GM21825 (cell line): ENCODE measurements at regions not wholly inside any gene's neighbourhood (a gene's known extent, or its start where the extent isn't known, plus 50 kb on each side); places are given as distances from the start of the nearest gene placed in this dataset.
A peak's percentile ranks its signal among the peaks of the same experiment; 100 is the strongest.
"Not testable (repeated sequence)": the region's sequence is repeated elsewhere in the genome, so short reads cannot be mapped to it uniquely, and the experiment has no call there.

Experiments used
- ATAC-seq: cut with Tn5 transposase; IDR thresholded peaks from one replicate; pipeline ENCODE4 v1.9.1; 2021; ENCODE audit warnings: mild to moderate bottlenecking, moderate library complexity; ENCODE audit not compliant: unreplicated experiment

- no peak for ATAC-seq
Measured at GRCh38 chr2:19109518-19109917, 248.9 kb downstream of the OSR1 start.

GRCh38 chr2:19106376-19106775, 252.0 kb downstream of the OSR1 start:
- ATAC-seq: no peak

- no peak for ATAC-seq
Measured at GRCh38 chr2:19104503-19104902, 253.9 kb downstream of the OSR1 start.

- ATAC-seq: no peak
Measured at GRCh38 chr2:19102696-19103423, 255.6 kb downstream of the OSR1 start.

- ATAC-seq: no peak
Measured at GRCh38 chr2:19101968-19102367, 256.5 kb downstream of the OSR1 start.

GRCh38 chr2:19100570-19100969, 257.9 kb downstream of the OSR1 start:
- ATAC-seq: no peak

GRCh38 chr2:19099181-19099580, 259.2 kb downstream of the OSR1 start:
- ATAC-seq: no peak

- no peak for ATAC-seq
Measured at GRCh38 chr2:19098467-19099160, 259.8 kb downstream of the OSR1 start.

GRCh38 chr2:19089476-19089875, 268.9 kb downstream of the OSR1 start:
- not testable (repeated sequence) for ATAC-seq

- no peak for ATAC-seq
Measured at GRCh38 chr2:19086231-19086651, 272.2 kb downstream of the OSR1 start.

- no peak for ATAC-seq
Measured at GRCh38 chr2:19078709-19079108, 279.7 kb downstream of the OSR1 start.

- ATAC-seq: no peak
Measured at GRCh38 chr2:19073522-19073921, 284.9 kb downstream of the OSR1 start.

- no peak for ATAC-seq
Measured at GRCh38 chr2:19072161-19072560, 286.3 kb downstream of the OSR1 start.

- no peak for ATAC-seq
Measured at GRCh38 chr2:19070886-19071285, 287.5 kb downstream of the OSR1 start.

- ATAC-seq: no peak
Measured at GRCh38 chr2:19068206-19068605, 290.2 kb downstream of the OSR1 start.

GRCh38 chr2:19062370-19062769, 296.1 kb downstream of the OSR1 start:
- no peak for ATAC-seq

GRCh38 chr2:19059076-19059475, 299.3 kb downstream of the OSR1 start:
- no peak for ATAC-seq

GRCh38 chr2:19051203-19051831, 307.1 kb downstream of the OSR1 start:
- ATAC-seq: no peak

- no peak for ATAC-seq
Measured at GRCh38 chr2:19050354-19050753, 308.1 kb downstream of the OSR1 start.

GRCh38 chr2:19048593-19049266, 309.7 kb downstream of the OSR1 start:
- ATAC-seq: no peak

GRCh38 chr2:19046986-19047780, 311.2 kb downstream of the OSR1 start:
- ATAC-seq: peak; percentile 81
